ENCODE measurements at regions not wholly inside any gene's neighbourhood (a gene's known extent, or its start where the extent isn't known, plus 50 kb on each side); places are given as distances from the start of the nearest gene placed in this dataset.

DNA sequence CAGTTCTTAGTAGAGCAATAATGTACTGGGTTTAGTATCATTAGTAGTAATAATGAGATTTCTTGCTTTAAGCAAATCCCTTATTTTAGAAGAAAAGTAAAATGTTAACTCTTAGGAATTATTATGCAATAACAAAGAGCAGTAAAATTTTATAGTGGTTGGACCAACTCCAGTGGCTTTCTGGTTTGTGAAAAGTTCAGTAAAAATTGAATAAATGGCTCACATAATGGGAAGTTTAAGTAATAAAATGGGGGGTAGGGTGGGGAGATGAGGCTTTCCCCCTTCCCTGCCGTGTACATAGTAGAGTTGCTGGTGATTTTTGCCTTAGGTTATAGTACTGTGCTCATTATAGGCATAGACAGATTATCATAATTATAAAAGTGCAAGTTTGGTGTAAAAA is 250.5 kb upstream of the ATP2B1 start:
- TF ChIP-seq EZH2 (IDR thresholded peaks at IDR 0.05; ENCODE audit: insufficient read depth, low read length): no peak
- TF ChIP-seq, protein P1, sequence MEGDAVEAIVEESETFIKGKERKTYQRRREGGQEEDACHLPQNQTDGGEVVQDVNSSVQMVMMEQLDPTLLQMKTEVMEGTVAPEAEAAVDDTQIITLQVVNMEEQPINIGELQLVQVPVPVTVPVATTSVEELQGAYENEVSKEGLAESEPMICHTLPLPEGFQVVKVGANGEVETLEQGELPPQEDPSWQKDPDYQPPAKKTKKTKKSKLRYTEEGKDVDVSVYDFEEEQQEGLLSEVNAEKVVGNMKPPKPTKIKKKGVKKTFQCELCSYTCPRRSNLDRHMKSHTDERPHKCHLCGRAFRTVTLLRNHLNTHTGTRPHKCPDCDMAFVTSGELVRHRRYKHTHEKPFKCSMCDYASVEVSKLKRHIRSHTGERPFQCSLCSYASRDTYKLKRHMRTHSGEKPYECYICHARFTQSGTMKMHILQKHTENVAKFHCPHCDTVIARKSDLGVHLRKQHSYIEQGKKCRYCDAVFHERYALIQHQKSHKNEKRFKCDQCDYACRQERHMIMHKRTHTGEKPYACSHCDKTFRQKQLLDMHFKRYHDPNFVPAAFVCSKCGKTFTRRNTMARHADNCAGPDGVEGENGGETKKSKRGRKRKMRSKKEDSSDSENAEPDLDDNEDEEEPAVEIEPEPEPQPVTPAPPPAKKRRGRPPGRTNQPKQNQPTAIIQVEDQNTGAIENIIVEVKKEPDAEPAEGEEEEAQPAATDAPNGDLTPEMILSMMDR (IDR thresholded peaks at IDR 0.05; ENCODE audit: insufficient read depth, low read depth, low read length): no peak
